Astrocyte of the spinal cord (primary cell): ENCODE measurements at regions not wholly inside any gene's neighbourhood (a gene's known extent, or its start where the extent isn't known, plus 50 kb on each side); places are given as distances from the start of the nearest gene placed in this dataset.
A peak's percentile ranks its signal among the peaks of the same experiment; 100 is the strongest.
"Not testable (repeated sequence)": the region's sequence is repeated elsewhere in the genome, so short reads cannot be mapped to it uniquely, and the experiment has no call there.

Experiments used
- DNase-seq: peaks from one replicate; pipeline ENCODE4 v3.0.0; 2011; ENCODE audit warnings: low read depth, low spot score
- H3K4me3 ChIP-seq: 2 replicates; pipeline ENCODE4 v1.5.1; 2011; ENCODE audit warnings: low read depth, mild to moderate bottlenecking, low read length, moderate library complexity
- in situ Hi-C: cut with HindIII; loops from 2 replicates; pipeline ENCODE4 v1.10.0; 2017; ENCODE audit warnings: low sequenced_read_pairs
- TF ChIP-seq, protein P1 (sequence below): IDR thresholded peaks from 2 replicates; pipeline ENCODE4 v1.5.1; 2012; ENCODE audit warnings: low read depth, mild to moderate bottlenecking, low read length, inconsistent platforms

DNA sequence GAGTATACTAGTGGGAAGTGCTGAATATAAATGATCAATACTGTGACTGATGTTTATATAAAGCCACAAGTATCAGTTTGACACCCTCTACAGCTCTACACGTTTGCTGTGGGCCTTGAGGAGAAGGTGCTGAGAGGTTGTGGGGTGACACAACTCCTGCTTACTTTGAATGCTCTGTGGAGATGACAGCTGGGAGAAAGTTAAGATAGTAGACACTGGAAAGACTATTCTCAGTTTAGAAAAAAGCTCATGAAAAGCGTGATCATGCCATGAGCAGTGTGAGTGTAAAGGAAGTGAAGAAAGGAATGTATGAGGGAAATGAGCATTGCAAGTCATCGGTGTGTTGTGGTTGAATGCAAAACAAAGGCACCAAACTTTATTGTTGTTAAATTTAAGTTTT is 215.8 kb downstream of the UTRN start:
- in situ Hi-C loops, result no loop called here
- H3K4me3 ChIP-seq, result no peak overlapping the region
- TF ChIP-seq, protein P1, sequence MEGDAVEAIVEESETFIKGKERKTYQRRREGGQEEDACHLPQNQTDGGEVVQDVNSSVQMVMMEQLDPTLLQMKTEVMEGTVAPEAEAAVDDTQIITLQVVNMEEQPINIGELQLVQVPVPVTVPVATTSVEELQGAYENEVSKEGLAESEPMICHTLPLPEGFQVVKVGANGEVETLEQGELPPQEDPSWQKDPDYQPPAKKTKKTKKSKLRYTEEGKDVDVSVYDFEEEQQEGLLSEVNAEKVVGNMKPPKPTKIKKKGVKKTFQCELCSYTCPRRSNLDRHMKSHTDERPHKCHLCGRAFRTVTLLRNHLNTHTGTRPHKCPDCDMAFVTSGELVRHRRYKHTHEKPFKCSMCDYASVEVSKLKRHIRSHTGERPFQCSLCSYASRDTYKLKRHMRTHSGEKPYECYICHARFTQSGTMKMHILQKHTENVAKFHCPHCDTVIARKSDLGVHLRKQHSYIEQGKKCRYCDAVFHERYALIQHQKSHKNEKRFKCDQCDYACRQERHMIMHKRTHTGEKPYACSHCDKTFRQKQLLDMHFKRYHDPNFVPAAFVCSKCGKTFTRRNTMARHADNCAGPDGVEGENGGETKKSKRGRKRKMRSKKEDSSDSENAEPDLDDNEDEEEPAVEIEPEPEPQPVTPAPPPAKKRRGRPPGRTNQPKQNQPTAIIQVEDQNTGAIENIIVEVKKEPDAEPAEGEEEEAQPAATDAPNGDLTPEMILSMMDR, result no peak
- no peak for DNase-seq

DNA sequence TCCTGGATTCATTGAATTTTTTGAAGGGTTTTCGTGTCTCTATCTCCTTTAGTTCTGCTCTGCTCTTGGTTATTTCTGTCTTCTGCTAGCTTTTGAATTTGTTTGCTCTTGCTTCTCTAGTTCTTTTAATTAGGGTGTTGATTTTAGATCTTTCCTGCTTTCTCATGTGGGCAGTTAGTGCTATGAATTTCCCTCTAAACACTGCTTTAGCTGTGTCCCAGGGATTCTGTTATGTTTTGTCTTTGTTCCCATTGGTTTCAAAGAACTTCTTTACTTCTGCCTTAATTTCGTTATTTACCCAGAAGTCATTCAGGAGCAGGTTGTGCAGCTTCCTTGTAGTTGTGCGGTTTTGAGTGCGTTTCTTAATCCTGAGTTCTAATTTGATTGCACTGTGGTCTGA is 220.1 kb downstream of the UTRN start:
- in situ Hi-C loops, DNase-seq, H3K4me3 ChIP-seq: not testable (repeated sequence)

DNA sequence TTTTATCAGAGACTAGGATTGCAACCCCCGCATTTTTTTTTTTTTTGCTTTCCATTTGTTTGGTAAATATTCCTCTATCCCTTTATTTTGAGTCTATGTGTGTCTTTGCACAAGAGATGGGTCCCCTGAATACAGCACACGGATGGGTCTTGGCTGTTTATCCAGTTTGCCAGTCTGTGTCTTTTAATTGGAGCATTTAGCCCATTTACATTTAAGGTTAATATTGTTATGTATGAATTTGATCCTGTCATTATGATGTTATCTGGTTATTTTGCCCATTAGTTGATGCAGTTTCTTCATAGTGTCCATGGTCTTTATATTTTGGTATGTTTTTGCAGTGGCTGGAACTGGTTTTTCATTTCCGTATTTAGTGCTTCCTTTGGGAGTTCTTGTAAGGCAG is 220.9 kb downstream of the UTRN start:
- DNase-seq, H3K4me3 ChIP-seq, in situ Hi-C loops: not testable (repeated sequence)

DNA sequence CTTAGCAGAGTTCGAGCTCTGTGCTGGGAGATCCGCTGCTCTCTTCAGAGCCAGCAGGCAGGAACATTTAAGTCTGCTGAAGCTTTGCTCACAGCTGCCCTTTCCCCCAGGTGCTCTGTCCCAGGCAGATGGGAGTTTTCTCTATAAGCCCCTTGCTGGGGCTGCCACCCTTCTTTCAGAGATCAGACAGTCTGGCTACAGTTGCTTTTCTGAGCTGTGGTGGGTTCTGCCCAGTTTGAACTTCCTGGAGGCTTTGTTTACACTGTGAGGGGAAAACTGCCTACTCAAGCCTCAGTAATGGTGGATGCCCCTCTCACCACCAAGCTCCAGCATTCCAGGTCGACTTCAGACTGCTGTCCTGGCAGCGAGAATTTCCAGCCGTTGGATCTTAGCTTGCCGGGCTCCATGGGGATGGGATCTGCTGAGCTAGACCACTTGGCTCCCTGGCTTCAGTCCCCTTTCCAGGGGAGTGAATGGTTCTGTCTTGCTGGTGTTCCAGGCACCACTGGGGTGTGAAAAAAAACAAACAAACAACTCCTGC is 222.7 kb downstream of the UTRN start:
- DNase-seq, in situ Hi-C loops, H3K4me3 ChIP-seq: not testable (repeated sequence)

DNA sequence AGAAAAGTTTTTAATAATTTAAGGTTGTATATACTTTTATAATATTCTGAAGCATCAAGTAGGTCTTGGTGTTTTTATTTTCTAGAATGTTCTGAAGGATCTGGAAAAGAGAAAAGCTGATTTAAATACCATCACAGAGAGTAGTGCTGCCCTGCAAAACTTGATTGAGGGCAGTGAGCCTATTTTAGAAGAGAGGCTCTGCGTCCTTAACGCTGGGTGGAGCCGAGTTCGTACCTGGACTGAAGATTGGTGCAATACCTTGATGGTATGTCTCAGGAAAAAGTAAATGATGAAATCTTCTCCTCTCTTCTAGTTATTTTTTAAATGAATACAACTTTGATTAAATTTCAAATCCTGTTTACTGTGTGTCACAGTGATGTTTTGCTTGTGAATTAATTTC is 225.7 kb downstream of the UTRN start:
- TF ChIP-seq, protein P1, result no peak
- in situ Hi-C loops, result no loop called here
- DNase-seq, result no peak
- no peak overlapping the region for H3K4me3 ChIP-seq

DNA sequence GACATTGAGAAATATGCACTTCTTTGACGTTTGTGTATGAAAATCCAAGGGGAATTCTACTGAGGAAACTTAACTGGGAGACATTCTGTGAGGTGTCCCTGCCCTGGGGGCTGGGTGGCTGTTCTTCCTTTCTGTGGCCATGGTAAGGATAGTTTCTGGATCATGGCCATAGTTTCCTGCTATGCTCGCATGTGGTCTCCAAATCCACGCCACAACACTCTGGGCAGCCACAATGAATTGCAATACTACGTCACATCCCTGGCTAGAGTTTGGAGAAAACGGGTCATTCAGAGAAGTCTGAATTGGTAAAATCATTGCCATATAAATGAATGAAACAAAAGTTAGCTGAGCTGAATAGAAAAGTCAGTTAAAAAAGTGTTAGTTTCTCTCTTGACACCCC is 230.6 kb downstream of the UTRN start:
- TF ChIP-seq, protein P1, result no peak
- in situ Hi-C loops, result no loop called here
- no peak overlapping the region for H3K4me3 ChIP-seq
- peak; percentile 28 for DNase-seq

DNA sequence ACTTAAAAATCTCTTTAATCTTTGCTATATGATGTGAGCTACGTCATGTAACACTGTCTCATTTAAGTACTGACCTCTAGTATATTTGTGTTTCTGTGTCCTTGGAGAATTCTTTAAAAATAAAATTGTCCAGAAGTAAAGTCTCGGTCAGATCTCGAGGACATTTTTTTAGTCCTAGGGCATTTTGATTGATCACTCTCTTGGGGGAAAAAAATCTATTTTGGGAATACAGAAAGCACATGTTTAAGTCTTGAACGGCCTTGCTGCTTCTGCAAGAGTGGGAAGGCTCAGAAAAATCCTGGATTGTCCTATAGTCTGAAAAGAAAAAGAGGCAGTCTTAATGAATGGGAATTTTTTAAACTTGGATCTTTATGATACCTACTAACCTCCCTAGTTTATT is 234.3 kb downstream of the UTRN start:
- no peak for DNase-seq
- TF ChIP-seq, protein P1, result no peak
- no peak overlapping the region for H3K4me3 ChIP-seq
- in situ Hi-C loops, result no loop called here

DNA sequence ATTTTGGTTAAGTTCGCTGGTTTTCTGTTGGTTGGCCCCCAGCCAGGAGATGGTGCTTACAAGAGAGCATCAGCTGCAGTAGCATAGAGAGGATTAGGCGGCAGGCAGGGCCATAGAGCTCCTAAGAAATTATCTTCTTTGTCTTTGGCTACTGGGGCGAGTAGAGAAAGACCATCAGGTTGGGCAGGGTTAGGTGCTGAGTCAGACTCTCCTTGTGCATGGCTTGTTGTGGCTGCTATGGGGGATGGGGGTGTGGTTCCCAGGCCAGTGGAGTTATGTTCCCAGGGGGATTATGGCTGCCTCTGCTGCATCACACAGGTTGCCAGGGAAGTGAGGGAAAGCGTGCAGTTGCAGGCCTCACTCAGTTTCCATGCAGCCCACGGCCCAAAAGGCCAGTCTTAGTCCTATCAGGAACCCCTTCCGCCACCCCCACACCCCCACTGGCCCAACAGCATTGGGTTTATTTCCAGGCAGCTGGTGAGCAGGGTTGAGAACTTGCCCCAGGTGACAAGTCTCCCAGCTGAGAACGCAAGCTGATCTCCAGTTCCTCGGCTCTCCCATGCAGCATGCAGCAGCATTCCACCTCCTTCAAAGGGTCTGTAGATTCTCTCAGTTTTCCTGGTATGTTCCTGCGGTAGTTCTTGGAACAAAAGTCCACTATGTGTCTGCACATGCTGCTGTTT is 243.7 kb downstream of the UTRN start:
- peak; percentile 46 for DNase-seq
- in situ Hi-C loops, result no loop called here
- H3K4me3 ChIP-seq, result no peak overlapping the region
- TF ChIP-seq, protein P1, result no peak
